ENCODE measurements at regions not wholly inside any gene's neighbourhood (a gene's known extent, or its start where the extent isn't known, plus 50 kb on each side); places are given as distances from the start of the nearest gene placed in this dataset.

GRCh38 chr1:104906141-104906540, 1156.4 kb downstream of the AMY1C start:
- Histone ChIP-seq H3K9ac (ENCODE audit: low read depth, low read length, poor library complexity) (no peak overlapping the region), H3K9me3 (replicated peaks in 1 of 2; ENCODE audit: control insufficient read depth in 2 of 2, insufficient read depth in 1 of 2, low read depth in 1 of 2, low read length in 2 of 2) (no peaks in the 10 kb centered on the region), H2AK5ac (ENCODE audit: low read depth, low read length) (no peak overlapping the region), H3K4me3 (ENCODE audit: low read length in 2 of 2) (no peak overlapping the region), H3K27ac (replicated peaks; ENCODE audit: low read length) (no peak overlapping the region), H3K4me2 (ENCODE audit: insufficient read depth, low read length, poor library complexity, severe bottlenecking) (no peak overlapping the region), H3K14ac (ENCODE audit: low read length) (no peak overlapping the region), H4K91ac (ENCODE audit: low read depth, low read length, poor library complexity) (no peak overlapping the region), H2BK15ac (ENCODE audit: low read length) (no peak overlapping the region), H2BK5ac (ENCODE audit: low read length) (no peak overlapping the region), H3K27me3 (ENCODE audit: control insufficient read depth in 3 of 3, insufficient read depth in 3 of 3, low read depth in 1 of 3, low read length in 3 of 3) (no peaks in the 10 kb centered on the region), H2AFZ (ENCODE audit: low read length) (no peak overlapping the region), H3K23ac (ENCODE audit: low read depth, low read length, poor library complexity) (no peak overlapping the region), H3K36me3 (replicated peaks in 1 of 2; ENCODE audit: control insufficient read depth in 2 of 2, insufficient read depth in 2 of 2, low read length in 2 of 2) (no peaks in the 10 kb centered on the region), H3K4me1 (ENCODE audit: control insufficient read depth in 2 of 2, insufficient read depth in 1 of 2, low read depth in 1 of 2, low read length in 2 of 2) (no peaks in the 10 kb centered on the region), H3K18ac (ENCODE audit: low read length) (no peak overlapping the region), H3K79me1 (ENCODE audit: low read depth, low read length) (no peaks in the 10 kb centered on the region), H3K4ac (ENCODE audit: low read length) (no peak overlapping the region), H2BK12ac (ENCODE audit: low read length) (no peak overlapping the region), H2BK120ac (ENCODE audit: low read depth, low read length) (no peak overlapping the region), H4K8ac (ENCODE audit: low read depth, low read length) (no peak overlapping the region)
- DNase-seq (ENCODE audit: low spot score), result no peak
- no CpG with 5 or more reads among the region's 2 CpGs for WGBS, 2 donors (ENCODE audit: extremely low coverage in 2 of 2, insufficient read length in 2 of 2, insufficient replicate concordance in 1 of 2)

GRCh38 chr1:104919188-104919587, 1169.5 kb downstream of the AMY1C start:
- DNase-seq (ENCODE audit: low spot score), result no peak
- WGBS, 2 donors (ENCODE audit: extremely low coverage in 2 of 2, insufficient read length in 2 of 2, insufficient replicate concordance in 1 of 2), result no CpG with 5 or more reads among the region's 1 CpG
- H3K27me3 ChIP-seq (ENCODE audit: control insufficient read depth in 3 of 3, insufficient read depth in 3 of 3, low read depth in 1 of 3, low read length in 3 of 3), result no peaks in the 10 kb centered on the region

GRCh38 chr1:104921525-104921924, 1171.8 kb downstream of the AMY1C start:
- no peak for DNase-seq (ENCODE audit: low spot score)

More at GRCh38 chr1:104919188-104919587, 1169.5 kb downstream of the AMY1C start:
- Histone ChIP-seq H3K79me1 (ENCODE audit: low read depth, low read length) (no peaks in the 10 kb centered on the region), H3K23ac (ENCODE audit: low read depth, low read length, poor library complexity) (no peak overlapping the region), H3K4me3 (ENCODE audit: low read length in 2 of 2) (no peak overlapping the region), H3K14ac (ENCODE audit: low read length) (no peak overlapping the region), H2AK5ac (ENCODE audit: low read depth, low read length) (no peak overlapping the region), H2BK12ac (ENCODE audit: low read length) (no peak overlapping the region), H2BK120ac (ENCODE audit: low read depth, low read length) (no peak overlapping the region), H2AFZ (ENCODE audit: low read length) (no peak overlapping the region), H3K27ac (replicated peaks; ENCODE audit: low read length) (no peak overlapping the region), H3K18ac (ENCODE audit: low read length) (no peak overlapping the region), H3K4me1 (ENCODE audit: control insufficient read depth in 2 of 2, insufficient read depth in 1 of 2, low read depth in 1 of 2, low read length in 2 of 2) (no peaks in the 10 kb centered on the region), H3K9me3 (replicated peaks in 1 of 2; ENCODE audit: control insufficient read depth in 2 of 2, insufficient read depth in 1 of 2, low read depth in 1 of 2, low read length in 2 of 2) (no peaks in the 10 kb centered on the region), H3K4me2 (ENCODE audit: insufficient read depth, low read length, poor library complexity, severe bottlenecking) (no peak overlapping the region), H3K9ac (ENCODE audit: low read depth, low read length, poor library complexity) (no peak overlapping the region), H4K8ac (ENCODE audit: low read depth, low read length) (no peak overlapping the region), H3K36me3 (replicated peaks in 1 of 2; ENCODE audit: control insufficient read depth in 2 of 2, insufficient read depth in 2 of 2, low read length in 2 of 2) (no peaks in the 10 kb centered on the region), H2BK5ac (ENCODE audit: low read length) (no peak overlapping the region), H4K91ac (ENCODE audit: low read depth, low read length, poor library complexity) (no peak overlapping the region), H3K4ac (ENCODE audit: low read length) (no peak overlapping the region), H2BK15ac (ENCODE audit: low read length) (no peak overlapping the region)

GRCh38 chr1:104923075-104923474, 1173.4 kb downstream of the AMY1C start:
- Histone ChIP-seq H2BK12ac (ENCODE audit: low read length) (no peak overlapping the region), H2BK15ac (ENCODE audit: low read length) (no peak overlapping the region), H3K23ac (ENCODE audit: low read depth, low read length, poor library complexity) (no peak overlapping the region), H3K4me1 (ENCODE audit: control insufficient read depth in 2 of 2, insufficient read depth in 1 of 2, low read depth in 1 of 2, low read length in 2 of 2) (peaks cover 2 to 6% of the 10 kb centered on the region in 2 donors), H4K8ac (ENCODE audit: low read depth, low read length) (no peak overlapping the region), H3K9ac (ENCODE audit: low read depth, low read length, poor library complexity) (no peak overlapping the region), H3K4me3 (ENCODE audit: low read length in 2 of 2) (no peak overlapping the region), H3K36me3 (replicated peaks in 1 of 2; ENCODE audit: control insufficient read depth in 2 of 2, insufficient read depth in 2 of 2, low read length in 2 of 2) (no peaks in the 10 kb centered on the region), H2BK5ac (ENCODE audit: low read length) (no peak overlapping the region), H3K9me3 (replicated peaks in 1 of 2; ENCODE audit: control insufficient read depth in 2 of 2, insufficient read depth in 1 of 2, low read depth in 1 of 2, low read length in 2 of 2) (no peaks in the 10 kb centered on the region), H3K14ac (ENCODE audit: low read length) (no peak overlapping the region), H3K27ac (replicated peaks; ENCODE audit: low read length) (no peak overlapping the region), H3K18ac (ENCODE audit: low read length) (no peak overlapping the region), H2AK5ac (ENCODE audit: low read depth, low read length) (no peak overlapping the region), H2AFZ (ENCODE audit: low read length) (no peak overlapping the region), H3K4me2 (ENCODE audit: insufficient read depth, low read length, poor library complexity, severe bottlenecking) (no peak overlapping the region), H3K79me1 (ENCODE audit: low read depth, low read length) (no peaks in the 10 kb centered on the region), H3K4ac (ENCODE audit: low read length) (no peak overlapping the region), H3K27me3 (ENCODE audit: control insufficient read depth in 3 of 3, insufficient read depth in 3 of 3, low read depth in 1 of 3, low read length in 3 of 3) (no peaks in the 10 kb centered on the region), H4K91ac (ENCODE audit: low read depth, low read length, poor library complexity) (no peak overlapping the region), H2BK120ac (ENCODE audit: low read depth, low read length) (no peak overlapping the region)
- no CpG with 5 or more reads among the region's 7 CpGs for WGBS, 2 donors (ENCODE audit: extremely low coverage in 2 of 2, insufficient read length in 2 of 2, insufficient replicate concordance in 1 of 2)
- DNase-seq (ENCODE audit: low spot score), result no peak

More at GRCh38 chr1:104921525-104921924, 1171.8 kb downstream of the AMY1C start:
- H3K9ac ChIP-seq (ENCODE audit: low read depth, low read length, poor library complexity), result no peak overlapping the region
- no peak overlapping the region for H2BK5ac ChIP-seq (ENCODE audit: low read length)
- H3K4ac ChIP-seq (ENCODE audit: low read length), result no peak overlapping the region
- H2AK5ac ChIP-seq (ENCODE audit: low read depth, low read length), result no peak overlapping the region
- H4K8ac ChIP-seq (ENCODE audit: low read depth, low read length), result no peak overlapping the region
- H3K14ac ChIP-seq (ENCODE audit: low read length), result no peak overlapping the region
- H3K9me3 ChIP-seq (replicated peaks in 1 of 2; ENCODE audit: control insufficient read depth in 2 of 2, insufficient read depth in 1 of 2, low read depth in 1 of 2, low read length in 2 of 2), result no peaks in the 10 kb centered on the region
- no peaks in the 10 kb centered on the region for H3K36me3 ChIP-seq (replicated peaks in 1 of 2; ENCODE audit: control insufficient read depth in 2 of 2, insufficient read depth in 2 of 2, low read length in 2 of 2)
- H3K4me2 ChIP-seq (ENCODE audit: insufficient read depth, low read length, poor library complexity, severe bottlenecking), result no peak overlapping the region
- H2BK15ac ChIP-seq (ENCODE audit: low read length), result no peak overlapping the region
- no peak overlapping the region for H2BK120ac ChIP-seq (ENCODE audit: low read depth, low read length)
- H3K23ac ChIP-seq (ENCODE audit: low read depth, low read length, poor library complexity), result no peak overlapping the region
- no peaks in the 10 kb centered on the region for H3K4me1 ChIP-seq (ENCODE audit: control insufficient read depth in 2 of 2, insufficient read depth in 1 of 2, low read depth in 1 of 2, low read length in 2 of 2)
- H4K91ac ChIP-seq (ENCODE audit: low read depth, low read length, poor library complexity), result no peak overlapping the region
- H3K18ac ChIP-seq (ENCODE audit: low read length), result no peak overlapping the region
- no peak overlapping the region for H2BK12ac ChIP-seq (ENCODE audit: low read length)
- H3K79me1 ChIP-seq (ENCODE audit: low read depth, low read length), result no peaks in the 10 kb centered on the region
- H2AFZ ChIP-seq (ENCODE audit: low read length), result no peak overlapping the region
- no peaks in the 10 kb centered on the region for H3K27me3 ChIP-seq (ENCODE audit: control insufficient read depth in 3 of 3, insufficient read depth in 3 of 3, low read depth in 1 of 3, low read length in 3 of 3)
- H3K27ac ChIP-seq (replicated peaks; ENCODE audit: low read length), result no peak overlapping the region
- H3K4me3 ChIP-seq (ENCODE audit: low read length in 2 of 2), result no peak overlapping the region
